T1000 (cell line): ENCODE measurements at regions not wholly inside any gene's neighbourhood (a gene's known extent, or its start where the extent isn't known, plus 50 kb on each side); places are given as distances from the start of the nearest gene placed in this dataset.

Experiments
- DNase-seq: peaks from one replicate; lab custom pipeline; 2025; ENCODE audit warnings: mixed read lengths; lab: John Stamatoyannopoulos, UW

DNA sequence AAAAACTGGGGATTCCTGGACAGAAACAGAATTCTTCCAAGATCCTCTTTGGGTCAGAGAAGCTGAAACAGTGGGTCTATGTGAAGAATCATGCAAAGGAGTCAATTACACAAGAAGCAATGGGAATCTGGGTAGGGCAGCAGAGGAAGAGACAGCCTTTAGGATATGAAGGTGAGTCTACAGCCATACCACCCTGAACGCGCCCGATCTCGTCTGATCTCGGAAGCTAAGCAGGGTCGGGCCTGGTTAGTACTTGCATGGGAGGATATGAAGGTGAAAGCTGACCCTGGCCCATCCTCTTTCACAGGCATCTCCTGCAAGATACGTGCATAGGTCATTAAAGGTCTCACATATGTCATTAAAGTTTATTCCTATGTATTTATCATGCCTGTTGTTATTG is 1080.9 kb upstream of the FANCL start:
- DNase-seq: no peak

DNA sequence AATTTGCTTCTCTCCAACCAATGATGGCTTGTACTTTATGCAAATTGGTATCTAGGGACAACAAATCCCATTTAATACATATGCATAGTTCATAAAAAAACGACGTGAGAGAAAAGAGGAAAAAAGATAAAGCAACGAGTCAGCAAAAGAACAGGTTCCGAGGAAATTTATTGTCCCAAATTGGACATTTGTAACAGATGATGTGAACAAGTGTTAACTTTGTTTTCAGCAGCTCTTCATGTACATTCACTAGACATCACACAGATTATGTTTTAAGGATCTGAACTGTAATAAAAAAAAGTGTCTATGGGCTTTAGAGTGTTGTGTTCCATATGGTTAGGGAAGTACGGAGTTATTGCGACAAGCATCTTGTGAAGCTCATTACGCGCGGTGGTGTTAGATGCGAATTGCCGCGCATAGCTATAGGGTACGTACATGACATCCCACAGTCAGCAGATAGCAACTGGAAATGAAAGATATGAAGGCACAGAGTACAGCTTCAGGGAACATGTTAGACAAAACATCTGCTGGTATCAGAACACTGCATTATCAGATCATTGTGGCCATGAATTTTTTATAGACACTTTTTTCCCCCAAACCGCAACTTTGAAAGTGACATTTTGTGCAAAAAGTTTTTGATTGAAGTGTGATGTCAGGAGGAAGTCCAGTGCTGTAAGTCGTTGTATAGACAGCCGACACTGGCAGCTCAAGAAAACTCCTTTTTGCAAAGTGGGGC is 1073.1 kb upstream of the FANCL start:
- no peak for DNase-seq

DNA sequence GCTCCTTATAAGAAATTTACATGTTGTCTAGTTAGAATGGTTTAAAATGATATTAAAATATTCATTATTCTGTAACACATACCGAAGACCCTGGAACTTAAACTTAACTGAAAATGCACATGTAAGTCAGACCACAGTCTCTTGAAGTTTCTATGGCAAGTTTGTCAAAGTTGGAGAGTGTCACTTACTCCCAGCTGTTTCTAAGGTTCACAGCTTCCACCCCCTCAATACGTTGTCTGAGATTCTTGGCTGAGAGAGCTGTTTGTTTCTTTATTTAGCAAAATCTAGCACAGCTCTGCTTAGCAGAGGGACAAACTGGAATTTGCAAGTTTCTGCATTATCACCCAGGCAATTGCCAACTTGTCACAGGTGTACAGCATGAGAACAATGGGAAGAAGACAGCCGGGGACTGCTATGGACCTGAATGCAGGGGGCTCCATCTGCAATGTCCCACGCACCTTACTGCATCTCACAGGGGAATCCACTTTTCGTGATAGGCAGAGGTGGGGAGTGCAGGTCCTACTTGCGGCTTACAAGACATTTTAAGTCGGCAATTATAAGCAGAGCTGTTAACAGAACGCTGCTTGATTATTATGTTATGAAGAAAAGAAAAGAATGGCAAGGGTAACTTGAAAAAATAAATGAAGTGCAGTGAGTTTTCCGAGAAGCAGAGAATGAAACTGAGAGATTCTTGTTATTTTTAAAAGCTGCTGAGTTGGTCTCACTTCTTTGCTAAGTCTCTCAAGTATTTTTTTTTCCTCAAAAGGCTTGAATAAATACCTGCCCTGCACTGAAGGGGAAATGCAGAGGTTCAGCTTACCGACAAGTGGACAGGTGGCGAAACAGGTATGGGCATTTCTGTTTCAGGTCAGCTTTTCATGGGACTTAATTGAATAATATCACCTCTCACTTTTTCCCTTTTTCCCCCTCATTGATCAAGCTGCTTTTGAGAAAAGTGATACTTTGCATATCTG is 1072.1 kb upstream of the FANCL start:
- DNase-seq: no peak

DNA sequence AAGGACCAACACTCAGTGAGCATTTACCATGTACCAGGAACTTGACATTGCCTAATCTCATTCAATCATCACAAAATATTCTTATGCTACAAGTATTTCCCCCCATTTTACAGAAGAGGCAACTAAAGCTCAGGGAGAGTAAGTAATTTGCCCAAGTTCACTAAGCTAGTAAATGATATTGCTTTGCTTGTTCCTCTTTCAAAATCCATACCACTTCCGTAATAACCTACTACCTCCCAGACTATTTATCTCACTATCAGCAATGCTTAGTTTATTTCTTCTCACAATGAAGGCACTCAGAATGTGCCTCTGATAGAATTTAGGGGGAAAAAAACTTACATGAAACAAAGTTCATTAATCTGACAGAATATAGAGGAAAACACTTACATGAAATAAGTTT is 1070.9 kb upstream of the FANCL start:
- DNase-seq: no peak

DNA sequence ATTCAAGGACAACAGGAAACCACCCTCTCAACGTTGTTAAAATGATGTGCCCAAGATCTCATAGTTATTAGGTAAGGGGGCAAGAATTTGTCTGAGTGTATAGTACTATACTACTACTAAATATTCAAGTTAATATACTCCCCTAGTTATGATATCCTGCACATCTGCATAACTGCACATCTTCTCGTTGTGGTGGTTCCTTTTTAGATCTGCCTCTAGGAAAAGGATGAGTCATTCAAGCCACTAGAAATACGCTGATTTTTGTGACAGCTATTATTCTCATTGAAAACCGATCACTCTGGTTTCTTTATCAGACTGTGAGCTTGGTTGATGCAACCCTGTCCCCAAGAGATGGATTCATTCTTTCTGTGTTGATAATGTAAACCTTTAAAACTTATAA is 1067.0 kb upstream of the FANCL start:
- DNase-seq: no peak

DNA sequence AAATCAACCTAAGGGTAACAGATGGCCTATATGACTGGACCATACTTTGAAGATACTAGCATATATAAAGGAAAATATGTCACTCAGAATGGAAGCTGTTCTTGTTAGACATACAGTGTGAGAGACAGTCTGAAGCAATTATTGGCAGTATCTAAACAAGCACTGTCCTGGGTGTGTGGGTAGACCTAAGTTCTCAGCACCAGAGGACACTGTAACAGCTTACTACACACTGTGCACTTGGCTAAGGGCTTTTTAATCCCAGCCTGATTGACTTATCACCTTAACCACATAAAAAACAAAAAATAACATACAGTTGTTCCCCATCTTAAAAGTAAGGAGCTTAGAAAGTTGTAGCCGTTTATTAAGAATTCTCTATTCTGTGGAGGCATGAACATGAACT is 1066.1 kb upstream of the FANCL start:
- DNase-seq: no peak

DNA sequence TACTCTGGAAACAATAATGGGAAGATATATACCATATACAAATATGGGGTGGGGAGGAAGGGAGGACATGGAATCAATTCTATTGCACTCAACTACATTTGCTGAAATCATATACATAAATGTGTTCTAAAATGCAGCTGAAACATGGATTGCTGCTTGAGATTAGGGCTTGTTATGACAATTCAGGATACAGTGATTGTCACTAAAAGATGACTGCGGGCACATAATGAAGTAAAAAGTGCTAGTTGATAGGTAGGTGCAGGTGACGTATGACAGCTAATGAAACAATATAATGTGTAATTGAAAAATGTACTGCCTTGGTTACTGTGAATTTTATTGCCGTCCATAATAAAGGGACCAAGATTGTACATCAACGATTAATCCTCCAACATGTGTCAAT is 1062.1 kb upstream of the FANCL start:
- DNase-seq: no peak

DNA sequence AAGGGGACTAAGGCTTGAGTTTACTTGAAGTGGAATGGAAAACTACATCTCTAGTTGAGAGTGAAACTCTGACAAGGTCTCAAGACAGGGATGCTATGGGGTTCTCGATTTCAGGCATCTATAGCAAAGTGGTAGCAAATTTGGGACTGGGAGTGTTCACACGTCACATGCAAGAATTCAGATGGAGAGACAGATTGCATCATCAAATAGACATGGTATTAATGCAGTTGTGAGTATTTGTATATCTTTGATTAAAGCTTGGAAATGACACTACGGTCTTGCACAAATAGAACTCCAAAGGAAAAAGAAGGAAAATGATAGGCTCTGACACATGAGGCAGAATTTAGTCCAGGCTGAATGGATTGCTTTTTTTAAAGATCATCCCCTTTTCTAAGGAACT is 1061.6 kb upstream of the FANCL start:
- DNase-seq: no peak

DNA sequence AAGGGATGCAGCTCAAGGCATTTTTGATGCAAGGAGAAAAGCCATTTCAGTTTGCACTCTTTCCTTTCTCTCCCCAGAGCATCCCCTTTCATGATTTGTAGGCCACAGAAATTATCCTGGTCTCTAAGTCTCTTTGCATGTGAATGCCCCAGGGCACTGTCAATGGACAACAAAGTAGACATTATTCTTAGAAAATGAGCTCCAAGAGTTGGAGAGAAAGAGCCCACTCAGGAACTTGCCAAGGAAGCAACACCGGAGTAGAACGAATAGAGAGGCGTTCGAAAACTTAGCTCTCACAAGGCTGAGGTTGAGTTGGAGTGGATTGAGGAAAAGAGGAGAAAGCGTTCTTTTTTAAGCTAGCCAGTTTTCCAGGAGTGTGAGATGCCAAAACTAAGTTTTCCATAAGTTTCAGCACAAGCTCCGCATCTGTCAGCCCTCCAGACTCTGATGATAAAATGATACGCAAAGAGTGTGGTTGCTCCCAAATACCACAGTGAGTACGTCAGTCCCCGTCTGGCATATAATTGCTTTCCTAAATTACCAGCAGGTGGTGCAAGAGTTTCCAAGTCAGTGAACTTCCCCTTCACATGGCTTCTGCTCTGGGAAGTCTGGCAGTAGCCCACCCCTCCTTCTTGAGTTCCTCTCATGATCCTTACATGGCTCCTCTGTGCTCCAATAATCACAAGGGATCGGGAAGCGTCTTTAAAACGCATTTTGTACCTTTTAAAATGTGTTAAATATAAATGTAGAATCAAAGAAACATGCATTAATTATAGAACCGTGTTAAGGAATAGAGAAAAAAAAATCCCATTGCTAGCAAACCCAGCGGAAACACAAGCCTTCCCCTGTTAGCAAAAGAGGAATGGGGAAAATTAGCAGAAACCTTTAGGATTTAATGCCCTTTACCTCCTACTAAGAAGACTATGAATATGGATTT is 1060.6 kb upstream of the FANCL start:
- no peak for DNase-seq

DNA sequence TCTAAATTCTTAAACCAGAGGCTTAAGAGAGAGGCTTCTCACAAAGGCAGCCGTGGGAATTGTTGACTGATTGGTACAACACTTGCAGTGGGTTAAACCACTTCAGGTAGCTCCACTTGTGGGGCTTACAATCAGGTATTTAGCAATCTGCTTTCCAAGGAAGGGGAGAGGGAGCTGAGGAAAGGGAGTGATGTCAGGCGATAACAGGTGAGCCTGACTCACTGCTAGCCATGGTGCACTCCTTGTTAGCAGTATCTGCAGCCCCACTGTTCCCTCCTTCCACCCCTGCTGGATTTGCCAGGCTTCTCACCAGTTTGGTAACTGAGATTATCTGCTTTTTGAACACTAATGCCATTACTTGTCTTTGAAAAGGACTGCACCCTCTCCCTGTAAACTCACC is 1056.7 kb upstream of the FANCL start:
- DNase-seq: no peak

DNA sequence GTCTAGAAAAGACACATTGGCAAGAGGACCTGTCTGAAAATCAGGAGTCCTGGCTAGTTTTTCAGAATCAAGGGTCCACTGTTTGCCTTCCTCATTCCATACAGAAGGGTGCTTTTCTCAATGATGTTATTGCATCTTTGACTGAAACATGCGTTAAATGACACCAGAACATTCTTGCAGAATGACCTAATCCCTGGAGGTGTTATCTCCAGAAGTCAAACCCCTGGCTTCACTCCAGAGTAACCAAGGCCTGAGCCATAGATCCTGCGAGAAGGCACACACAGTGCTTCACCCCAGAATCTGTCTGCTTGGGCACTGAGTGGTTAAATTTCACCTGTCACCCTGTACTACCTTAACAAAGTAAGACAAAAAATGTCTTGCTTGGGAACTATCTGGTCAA is 1055.2 kb upstream of the FANCL start:
- no peak for DNase-seq

DNA sequence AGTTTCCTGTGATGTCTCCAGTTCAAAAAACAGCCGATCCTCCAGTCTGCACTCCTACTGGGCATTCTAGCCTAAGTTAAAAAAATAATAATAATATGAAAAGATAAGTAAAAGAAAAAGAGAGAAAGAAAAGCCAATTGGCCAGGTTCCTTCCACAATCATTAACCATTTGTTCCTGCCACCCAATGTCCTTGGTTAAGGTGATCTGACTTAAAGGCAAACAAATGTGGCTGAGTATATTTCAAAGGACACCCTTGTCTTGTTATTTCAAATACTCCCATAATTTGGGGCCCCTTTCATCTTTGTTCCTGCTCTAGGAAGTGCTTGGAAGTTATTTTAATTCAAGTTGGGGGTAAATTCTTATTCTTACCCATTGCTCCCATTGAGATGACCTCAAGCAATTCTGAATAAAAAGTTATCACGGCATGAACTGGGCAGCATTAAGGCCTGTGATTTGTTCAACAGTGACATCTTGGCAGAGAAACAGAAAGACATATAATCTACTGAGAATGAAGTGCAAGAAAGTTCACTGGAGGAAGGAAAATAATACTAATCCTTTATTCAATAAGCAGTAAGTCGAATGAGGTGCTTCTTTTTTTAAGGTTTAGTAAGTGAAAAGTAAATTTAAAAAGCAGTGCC is 1054.5 kb upstream of the FANCL start:
- DNase-seq: no peak

DNA sequence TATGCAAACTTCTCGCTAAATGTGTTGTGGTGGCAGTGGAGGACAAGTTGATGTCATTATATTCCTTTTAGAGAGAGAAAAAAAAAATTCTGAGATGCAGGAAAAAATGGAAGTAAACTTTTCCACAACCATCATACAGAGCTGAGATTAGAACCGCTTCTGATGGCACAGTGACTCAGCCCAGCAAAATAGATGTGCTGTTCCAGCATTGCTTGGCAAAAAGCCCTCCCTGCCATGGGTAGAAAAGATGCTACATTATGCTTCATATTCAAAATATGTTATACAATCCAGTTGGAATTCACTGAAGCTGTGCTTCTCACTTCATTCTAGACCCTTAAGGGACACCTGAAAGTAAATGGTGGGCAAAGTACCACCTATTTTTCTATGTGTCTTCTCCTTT is 1047.6 kb upstream of the FANCL start:
- DNase-seq: no peak

DNA sequence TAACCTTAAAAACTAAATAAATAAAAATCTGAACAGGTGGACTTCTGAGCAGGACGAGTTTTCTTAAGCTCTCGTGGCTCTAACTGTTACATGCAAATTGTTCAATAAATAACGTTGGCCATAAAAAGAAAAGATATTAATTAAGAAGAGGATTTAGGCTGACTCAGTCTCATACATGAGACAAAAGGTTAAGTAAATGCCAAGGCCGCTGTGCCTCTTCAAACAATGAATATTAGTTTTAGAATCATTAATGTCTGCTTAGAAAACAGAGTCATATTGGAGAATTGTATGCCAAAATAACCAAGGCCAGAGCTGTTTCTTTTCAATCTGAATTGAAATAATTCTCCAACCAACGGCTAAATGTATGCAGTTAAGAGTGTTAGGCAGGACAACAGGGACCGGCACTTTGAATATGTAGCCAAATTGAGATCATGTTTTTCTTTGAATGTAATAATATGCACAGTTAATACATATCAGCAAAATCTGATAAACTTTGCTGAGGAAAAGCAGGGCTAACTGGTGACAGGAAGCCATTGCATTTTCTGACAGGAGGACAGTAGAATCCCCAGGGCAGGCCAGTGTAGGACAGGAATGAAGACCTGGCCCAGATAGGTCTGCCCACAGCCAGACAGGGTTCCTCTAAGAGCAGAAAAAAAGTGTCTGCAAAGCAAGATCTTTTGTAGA is 1041.4 kb upstream of the FANCL start:
- no peak for DNase-seq

DNA sequence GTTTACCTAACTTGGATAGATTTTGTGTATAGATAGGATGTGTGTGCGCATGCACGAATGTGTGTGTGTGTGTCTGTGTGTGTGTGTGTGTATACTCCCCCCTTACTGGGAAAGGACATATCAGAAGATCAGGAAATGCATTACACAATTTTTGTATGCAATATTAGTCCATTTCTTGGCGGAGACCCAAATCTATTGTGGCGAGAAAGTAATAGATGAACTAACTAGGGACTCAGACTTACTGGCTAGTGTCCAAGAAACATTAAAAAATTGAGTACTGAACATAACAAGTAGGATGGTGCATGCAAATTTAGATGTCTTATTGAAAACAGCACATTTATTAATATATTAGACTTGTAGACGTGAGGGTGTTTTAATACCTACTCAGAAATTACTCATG is 1036.5 kb upstream of the FANCL start:
- DNase-seq: no peak

DNA sequence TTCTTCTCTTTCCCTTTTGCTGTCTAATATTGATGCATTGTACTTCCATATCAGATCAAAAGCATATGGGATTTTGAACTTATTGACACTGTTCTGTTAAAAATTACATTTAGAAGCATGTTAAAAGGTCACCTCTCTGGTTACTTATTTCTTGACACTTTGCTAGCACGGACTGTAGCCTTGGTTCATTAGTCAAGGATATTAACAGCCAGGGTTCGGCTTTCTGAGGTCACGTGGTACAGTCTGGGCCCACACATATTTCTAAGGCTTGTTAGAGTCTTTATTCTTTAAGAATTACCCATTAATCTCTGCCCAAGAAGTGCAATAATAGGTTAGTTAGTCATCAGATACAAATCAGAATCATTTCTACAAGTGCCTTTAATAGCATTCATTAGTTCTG is 1035.8 kb upstream of the FANCL start:
- no peak for DNase-seq

DNA sequence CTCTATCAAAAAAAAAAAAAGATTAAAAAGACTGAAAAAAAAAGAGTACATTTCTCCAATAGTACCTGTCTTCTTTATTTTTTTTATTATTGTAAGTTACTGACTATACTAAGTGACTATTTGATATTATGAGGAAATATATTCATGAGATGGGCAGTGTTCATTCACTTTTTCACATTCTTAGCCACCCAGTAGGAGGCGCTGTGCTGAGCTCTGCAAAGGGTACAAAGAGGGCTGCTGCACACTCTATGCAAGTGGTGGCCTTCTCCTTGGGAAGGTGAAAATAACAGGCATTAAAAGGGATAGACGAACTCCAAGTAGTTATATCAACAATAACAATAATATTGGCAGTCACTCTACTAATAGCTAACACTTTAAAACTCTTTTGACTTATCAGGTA is 1034.9 kb upstream of the FANCL start:
- no peak for DNase-seq

DNA sequence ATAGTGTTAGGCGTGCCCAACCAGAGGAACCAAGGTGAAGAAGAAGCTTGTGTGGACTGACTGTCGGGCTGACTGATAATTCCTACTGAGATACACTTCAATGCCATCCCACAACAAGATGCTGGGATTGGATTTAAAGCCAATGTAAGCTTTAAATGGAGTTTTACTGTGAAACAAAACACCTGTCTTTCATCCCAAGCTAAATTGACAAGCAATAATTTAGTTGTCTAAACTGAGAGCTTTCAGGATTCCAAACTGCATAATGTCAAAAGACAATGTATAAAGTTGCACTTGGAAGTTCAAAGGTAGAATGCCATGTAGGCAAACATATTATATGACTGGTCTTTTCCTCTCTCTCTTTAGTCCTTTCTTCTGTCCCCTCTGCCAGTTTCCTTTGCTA is 1025.3 kb upstream of the FANCL start:
- DNase-seq: no peak

DNA sequence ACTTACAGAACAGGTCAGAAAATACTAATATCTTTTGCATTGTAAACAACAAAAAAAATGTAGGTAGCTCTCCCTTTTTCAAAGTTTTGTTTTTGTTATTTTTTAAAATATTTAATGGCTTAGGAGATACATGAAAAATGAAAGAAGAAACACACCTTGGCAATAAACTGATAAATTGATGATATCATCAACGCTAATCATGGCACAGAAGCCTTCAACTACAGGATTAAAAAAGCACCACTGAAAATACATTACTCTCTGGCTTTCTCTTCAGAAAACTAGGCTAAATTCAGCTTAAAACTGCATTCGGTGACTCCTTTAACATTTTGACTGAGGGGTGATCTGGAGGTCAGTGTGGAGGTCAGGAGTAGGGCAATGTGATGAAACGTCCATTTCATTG is 1018.8 kb upstream of the FANCL start:
- no peak for DNase-seq

DNA sequence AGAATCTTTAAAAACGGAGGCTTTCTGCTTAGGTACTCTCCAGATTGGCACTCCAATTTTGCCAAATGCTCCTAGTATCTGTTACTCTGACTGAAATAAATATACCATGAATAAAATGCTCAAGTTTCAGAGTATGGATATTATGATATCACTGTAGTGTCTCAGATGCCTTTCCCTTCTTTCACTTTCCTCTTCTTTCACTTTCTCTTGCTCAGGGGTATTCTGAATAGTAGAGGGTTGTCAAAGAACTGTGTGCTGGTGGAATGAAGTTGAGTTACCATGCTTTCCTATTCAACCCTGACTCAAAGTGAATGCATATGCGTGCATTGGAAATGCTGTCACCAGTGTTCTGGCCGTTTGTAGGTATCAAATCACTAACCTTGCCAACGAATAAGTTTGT is 1015.2 kb upstream of the FANCL start:
- no peak for DNase-seq

DNA sequence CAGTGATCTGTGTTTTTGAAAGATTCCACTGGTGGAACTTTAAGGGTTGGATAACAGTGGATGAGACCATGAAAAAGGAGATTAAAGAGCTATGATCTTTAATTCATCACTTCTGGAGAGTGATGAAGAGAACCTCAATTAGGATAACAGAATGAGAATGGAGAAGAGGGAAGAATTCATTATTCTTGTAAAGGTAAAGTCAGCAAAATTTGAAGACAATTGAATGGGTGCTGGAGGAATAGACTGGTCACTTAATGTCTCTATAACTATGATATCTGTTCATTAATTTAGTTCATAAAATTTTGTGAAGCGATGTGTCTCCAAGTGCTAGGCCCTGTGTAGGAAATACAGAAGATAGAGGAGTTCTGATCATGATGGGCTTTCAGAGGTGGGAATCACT is 1013.2 kb upstream of the FANCL start:
- no peak for DNase-seq
